Left kidney (tissue), 1 donor: ENCODE measurements at regions not wholly inside any gene's neighbourhood (a gene's known extent, or its start where the extent isn't known, plus 50 kb on each side); places are given as distances from the start of the nearest gene placed in this dataset.

Source experiments
- DNase-seq: peaks from one replicate; pipeline ENCODE4 v3.0.0-alpha.2; 2013

DNA sequence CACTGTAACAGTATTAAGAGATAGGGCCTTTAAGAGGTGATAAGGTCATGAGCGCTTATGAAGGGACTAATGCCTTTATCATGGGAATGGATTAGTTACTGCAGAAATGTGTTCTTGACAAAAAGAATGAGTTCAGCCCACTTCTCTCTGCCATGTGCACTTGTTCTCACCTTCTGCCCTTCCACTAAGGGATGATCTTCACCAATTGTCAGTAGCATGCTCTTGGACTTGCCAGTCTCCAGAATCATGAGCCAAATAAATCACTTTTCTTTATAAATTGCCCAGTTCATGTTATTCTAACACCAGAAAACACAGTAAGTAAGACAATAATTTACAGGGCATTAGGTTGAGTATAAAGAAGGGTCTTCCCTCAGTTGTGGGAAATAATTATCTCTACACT lies 189.1 kb downstream of the CRPPA start:
- no peak for DNase-seq

DNA sequence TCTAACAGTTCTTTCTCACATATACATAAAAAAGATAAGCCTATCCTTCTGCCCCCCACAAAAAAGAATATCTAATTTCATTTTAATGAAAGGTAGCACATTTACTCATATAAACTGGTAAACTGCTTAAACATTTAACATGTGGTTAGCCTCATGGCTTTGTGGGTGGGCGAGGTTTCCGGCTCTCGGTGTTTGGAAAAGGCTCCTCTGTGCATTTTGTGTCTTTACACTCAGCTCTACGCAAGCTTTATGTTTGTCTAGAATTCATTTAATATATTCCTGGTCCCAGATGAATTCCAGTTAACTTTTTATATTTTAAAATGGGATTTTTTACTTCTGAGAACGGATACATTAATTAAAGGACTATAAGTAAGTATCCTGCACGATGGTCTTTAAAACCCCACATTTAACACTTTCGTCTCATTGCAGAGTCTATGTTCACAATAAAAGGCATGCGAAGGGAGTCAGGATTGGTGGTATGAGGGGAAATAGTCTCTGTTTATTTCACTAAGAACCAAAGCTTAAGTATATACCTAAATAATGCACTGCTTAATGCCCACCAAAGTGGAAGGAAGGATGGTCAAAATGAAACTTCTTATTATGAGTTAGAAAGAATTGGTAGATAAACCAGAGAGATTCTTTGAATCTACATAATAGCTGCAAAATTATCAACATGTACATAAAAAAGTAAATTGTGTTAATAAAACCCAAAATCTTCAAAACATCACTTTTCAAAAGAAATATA lies 197.2 kb downstream of the CRPPA start:
- DNase-seq, result no peak

DNA sequence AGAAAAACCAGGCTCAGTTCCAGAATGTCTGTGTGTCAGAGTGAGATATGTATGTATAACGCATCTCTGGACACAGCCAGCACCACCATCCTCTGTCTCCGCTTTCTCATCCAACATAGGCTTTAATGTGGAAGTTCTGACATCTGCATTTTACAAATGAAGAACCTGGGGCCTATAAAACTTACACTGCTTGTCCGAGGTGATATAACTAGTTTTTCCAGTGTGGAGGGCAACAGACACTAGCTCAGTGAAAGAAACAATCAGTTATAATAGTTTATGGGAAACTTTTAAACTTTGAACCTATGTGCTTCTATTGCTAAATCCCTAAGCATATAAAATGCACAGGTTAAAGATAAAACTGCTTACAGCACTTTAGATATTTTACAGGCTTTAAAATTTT lies 208.7 kb downstream of the CRPPA start:
- DNase-seq, result no peak

DNA sequence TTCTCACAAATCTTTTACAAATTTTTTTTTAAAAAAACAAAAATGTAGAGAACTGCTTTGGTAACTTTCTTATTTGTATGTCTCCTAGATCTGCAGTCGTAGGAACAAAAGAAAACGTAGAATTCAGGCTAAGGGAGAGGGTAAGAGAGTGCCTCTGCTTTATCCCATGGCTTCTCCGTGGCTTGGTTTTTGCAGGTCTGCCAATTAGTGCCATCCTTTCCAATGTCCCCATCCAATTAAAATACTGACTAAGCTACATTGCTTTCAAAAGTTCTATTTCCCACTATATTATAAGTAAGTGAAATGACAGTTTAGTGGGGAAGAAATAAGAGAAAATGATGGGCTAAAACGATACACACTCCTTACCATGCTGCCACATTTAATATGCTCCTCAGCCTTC lies 209.3 kb downstream of the CRPPA start:
- DNase-seq, result no peak

DNA sequence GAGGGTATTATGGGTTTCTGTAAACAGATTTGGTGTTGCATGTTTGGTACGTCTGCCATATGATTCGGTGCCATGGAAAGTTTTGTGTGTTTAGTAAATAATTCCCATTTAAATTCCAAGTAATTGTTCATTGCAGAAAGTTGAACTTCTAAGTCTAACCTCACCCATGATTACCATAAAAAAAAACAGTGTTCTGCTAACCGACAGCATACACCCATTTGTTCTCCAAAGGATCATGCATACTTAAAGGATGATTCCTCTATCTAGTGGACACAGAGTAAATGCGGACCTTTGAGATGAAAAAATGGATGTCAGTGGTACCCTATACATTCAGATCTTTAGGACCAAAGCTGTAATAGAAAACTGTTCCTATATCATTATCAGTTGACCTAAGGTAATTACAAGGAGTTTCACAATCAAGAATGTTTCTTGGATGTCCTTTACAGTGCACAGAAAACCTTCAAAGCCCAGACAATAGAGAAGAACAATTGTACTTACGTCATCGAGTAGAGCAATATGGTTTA lies 209.9 kb downstream of the CRPPA start:
- no peak for DNase-seq

DNA sequence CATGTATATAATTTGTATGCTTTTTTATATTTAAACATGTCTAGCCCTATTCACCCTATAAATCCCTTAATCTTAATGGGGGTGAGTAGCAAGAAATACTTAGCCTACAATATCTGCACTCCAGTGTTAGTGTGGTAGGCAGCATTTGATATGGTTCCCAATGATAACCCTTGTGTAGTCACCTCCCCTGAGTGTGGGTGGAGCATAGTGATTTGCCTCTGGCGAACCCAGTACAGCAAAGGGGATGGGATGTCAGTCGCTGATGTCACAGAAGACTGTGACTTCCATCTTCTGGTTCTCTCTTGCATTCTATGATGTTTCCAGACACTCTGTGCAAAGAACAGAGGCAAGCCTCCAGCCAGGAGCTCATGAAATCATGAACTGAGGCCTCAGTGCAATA lies 211.2 kb downstream of the CRPPA start:
- DNase-seq, result no peak

DNA sequence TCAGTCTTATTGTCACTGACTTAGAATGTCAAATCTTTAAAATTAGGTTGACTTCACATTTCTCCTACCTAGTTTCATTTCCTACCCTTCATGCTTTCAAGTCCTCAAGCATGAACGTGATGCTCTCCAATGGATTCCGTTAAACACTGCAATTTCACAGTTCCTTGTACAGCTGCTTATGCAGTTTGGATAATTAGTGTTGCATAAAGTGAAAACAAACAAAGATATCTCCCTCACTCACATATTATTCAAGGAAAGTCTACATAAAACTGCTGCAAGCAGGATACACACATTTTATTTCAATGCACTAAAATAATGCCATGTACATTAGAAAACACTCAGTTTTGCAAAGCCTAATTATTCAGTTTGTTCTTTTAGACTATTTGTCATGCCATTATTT lies 214.0 kb downstream of the CRPPA start:
- no peak for DNase-seq

DNA sequence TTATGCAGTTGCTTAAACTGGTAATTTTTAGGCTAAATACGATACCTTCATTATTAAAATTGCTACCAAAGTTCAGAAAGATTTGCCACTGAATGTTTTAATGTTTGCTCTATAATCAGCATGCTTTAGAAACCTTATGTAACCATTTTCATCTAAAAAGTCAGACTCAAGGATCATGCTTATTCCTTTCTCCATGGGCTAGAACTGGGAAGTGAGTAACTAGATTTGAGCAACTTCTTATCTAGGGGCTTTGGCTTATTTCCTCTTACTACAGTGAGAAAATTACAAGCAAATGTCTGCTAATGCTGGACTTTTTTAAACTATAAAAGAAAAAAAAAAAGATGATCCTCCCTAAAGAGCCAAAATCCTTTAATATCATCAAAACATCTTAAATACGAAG lies 215.9 kb downstream of the CRPPA start:
- no peak for DNase-seq

DNA sequence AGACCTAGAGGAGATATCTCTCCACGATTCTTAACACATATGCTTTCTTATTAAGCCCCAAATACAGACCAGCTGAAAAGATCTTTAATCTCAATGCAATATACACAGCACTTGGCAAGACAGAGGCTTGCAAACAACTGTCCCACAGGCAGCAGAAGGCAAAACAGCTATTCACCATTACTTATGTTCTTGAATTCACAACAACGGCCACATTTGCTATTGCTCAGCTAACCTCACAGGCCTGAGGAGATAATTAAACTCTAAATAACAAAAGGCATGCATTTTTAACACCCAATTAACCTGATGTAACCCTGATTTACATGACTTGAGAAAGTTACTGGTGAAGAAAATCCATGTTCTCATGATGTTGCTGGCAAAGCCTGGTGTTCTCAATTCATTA lies 216.4 kb downstream of the CRPPA start:
- DNase-seq, result no peak

DNA sequence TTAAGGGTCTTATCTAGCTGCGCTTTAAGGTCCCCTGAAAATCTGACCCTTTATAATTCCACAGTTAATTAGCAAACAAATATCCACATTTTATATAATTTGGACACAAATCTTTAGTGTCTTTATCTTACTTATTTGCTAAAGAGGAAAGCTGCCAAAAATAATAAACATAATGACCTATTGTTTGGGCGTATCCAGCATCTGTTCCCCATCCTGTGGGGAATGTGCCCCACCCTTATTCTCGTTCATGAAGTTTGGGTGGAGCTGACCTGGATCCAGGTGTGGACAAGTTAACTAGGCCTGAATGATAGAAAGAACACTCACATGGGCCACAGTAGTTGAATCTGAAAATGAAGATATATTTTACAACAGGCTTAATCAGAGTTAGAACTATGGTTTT lies 218.3 kb downstream of the CRPPA start:
- DNase-seq, result no peak

DNA sequence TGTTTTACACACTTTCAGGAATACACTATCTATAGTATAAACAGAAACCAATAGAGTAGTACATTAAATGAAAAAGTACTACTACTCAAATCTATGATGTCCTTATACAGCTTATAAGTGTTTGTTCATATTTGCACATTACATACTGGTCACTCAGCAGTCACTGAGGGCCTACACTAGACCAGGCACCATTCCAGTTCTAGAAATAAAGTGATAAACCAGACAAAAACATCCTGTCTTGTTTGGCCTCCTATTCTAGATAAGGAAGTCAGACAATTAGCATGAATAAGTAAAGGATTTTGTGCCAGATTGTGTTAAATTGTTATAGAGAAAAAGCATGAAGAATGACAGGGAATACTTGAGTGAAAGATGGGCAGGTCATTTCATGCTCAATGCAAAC lies 219.0 kb downstream of the CRPPA start:
- DNase-seq, result no peak

DNA sequence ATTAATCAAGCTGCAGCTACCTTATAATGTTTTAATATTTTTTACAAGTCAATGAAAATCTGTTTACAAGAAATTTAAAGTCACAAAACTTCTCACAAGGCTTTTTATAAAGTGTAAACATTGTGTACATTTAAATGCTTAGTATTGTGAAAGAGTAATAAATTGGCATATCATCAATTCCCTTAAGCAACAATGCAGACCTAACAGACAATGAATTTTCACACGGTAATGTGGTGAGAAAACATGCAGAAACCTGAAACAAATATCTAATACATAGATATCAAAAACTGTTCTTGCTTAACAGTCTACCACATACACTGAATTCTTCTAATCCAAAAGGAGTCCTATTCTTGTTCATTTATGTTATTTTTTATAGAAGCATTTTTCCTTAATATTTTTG lies 220.7 kb downstream of the CRPPA start:
- DNase-seq, result no peak

DNA sequence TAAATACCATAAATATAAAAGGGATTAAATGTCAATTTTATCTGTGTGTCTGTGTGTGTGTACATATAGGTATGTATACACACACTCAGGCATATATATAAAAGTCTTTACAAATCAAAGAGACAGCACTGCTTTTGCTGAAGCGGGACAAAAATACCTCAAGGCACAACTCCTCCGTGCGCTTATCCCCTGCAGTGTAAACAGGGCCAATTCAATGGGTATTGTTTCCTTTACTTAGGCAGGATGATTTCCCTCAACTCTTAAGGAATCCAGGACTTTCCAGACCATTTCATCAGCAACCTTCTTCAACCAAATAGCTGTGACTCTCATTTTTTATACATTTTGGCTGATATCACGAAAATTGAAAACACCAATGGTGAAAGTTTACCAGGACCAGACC lies 227.7 kb downstream of the CRPPA start:
- DNase-seq, result no peak

DNA sequence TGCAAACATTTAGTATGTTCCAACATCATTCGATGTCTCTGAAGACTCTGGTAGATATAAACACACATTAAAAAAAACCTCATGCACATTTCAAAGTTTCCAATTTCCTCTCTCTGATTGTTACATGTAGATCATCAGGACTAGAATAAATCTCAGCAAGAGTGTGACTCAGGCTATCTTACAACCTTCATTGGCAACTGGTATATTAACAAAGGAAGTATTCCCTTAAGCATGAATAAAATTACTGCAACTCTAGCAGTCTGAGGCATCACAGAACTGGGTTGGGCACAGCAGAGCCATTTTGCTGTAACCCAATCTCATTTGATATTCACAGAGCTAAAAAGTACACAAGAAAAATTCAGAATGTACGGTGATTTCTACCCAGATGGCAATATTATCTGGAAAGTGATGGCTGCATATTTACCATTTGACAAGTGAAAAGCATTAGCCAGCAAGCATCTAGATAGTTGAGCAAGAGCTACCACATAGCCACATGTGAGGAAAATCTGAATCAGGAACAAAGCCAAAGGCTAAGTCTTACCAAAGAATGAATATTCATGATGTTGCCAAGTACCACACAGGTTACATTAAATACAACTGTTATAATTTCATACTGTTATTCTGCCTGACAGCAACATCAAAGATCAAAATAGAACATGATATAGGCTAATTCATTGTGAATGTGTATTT lies 232.2 kb downstream of the CRPPA start:
- no peak for DNase-seq

DNA sequence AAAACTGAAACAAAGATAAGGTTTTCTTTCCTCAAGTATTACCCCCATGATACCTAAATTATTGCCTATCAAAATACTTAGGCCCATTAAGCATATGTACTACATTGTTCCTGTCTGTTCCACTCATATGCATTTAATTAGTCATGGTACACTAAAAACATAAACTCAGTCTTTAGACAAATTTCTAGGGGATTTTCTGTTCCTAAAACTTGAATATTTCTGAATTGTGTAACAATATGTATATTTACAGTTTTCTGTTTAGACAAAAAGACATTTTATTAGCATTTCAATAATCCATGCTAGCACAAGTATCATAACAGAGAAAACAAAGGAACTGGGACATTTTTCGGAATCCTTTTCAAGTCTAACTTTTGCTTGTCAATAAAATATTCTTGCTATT lies 234.2 kb downstream of the CRPPA start:
- no peak for DNase-seq

DNA sequence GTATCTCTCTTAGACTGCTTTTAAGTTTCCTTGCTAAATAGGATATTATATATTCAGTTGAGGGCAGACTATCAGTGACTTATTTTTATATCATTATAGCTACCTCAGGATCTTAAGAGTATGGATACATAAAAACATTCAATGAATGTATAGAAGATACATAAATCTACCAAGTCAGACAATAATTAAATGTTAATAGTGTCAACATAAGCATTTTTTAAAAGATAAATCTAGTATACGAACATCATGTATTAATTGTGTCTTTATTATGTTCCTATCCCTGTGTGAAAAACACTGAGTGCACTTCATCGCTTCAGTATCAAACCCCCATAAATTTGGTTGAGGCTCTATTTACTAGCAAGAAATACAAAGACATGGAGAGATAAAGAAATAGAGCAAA lies 242.8 kb downstream of the CRPPA start:
- no peak for DNase-seq

DNA sequence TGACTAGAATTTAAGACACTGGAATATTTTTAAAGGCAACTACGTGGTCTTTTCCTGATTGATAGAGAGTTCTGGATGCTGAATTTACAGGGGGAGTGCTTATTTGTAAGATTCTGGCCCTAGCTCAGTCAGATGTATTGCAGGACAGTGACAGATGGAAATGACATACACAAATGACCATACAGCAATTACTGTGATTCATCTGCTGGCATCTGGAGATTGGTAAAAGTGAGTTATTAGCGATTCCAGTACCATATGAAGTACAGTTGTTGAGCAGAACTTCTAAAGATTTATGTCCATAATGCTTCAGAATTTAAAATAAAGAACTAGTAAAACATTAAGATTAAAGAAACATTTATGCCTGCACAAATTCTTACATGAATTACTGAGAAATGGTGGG lies 243.2 kb downstream of the CRPPA start:
- DNase-seq, result no peak

DNA sequence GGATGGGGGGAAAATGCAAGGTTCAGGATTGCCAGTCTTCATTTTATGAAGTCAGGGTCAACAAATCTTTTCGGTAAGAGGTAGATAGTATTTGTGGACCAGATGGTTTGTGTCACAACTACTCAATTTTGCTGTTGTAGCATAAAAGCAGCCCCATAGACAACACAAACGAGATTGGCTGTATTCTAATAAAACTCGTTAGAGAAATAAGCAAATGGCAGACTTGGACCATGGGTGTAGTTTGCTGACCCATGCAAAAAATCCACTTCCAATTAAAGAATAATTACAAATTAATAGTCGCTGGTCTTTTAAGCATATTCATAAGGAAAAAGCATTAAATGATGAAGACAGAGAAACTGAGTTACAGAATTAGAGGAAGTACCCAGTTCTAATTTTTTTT lies 247.1 kb downstream of the CRPPA start:
- no peak for DNase-seq

DNA sequence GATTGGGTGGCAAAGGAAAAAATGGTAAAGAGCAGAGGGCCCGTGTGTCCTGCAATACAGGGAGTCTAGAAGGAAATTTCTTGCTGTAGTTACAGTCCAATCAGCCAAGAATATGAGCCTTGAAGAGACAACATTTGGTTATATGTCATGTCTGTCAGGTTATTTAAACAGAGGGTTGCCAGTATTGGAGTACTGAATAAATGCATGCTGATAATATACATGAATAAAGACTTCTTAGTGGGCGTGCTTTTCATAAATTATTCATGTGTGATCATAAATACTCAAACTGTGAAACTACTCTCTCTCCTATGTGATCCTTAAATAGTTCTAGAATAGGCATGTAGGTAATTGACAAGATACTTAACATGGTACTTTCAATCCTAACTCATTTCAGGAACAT lies 249.0 kb downstream of the CRPPA start:
- no peak for DNase-seq

DNA sequence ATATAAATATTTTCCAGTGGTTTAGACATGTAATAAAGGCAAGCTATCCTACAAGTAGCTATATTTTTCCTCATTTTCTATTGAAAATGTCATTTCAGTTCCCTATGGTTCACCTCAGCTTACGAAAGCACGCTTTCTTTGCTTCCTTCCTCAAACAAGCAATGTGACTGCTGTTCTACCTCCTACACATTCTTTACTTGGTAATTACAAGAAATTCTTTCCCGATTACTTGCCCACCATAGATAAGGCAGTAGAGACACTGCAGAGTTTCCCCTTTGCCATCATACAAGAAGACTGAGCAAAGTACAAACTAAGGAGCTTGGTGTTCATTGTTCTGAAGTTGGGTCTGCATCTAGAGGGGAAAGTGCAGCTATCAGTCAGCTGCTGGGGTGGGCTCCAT lies 249.4 kb downstream of the CRPPA start:
- DNase-seq, result no peak

DNA sequence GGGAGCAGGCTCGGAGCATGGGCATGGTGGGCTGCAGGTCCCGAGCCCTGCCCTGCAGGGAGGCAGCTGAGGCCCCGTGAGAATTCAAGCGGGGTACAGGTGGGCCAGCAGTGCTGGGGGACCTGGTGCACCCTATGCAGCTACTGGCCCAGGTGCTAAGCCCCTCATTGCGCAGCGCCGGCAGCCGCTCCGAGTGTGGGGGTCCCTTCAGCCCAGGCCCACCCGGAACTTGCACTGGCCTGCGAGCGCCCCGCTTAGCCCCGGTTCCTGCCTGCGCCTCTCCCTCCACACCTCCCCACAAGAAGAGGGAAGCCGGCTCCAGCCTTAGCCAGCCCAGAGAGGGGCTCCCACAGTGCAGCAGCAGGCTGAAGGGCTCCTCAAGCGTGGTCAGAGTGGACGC lies 250.7 kb downstream of the CRPPA start:
- DNase-seq, result no peak

DNA sequence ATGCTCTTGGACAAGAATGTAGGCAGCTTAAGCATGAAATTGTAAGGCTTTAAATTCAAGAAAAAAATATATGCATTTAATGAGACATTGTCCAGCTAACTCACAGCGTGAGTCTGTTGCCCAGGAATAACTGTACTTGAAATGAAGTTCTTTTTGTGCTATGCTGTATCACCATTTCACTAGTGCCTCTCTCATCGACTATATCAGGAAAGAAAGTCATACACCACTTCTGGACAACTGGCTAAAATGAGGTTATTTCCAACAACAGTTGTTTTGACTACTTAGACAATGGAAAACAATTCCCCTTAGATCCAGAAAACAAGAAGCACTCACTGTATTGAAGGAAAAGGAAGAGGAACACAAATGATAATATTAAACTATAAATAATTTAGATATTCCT lies 251.8 kb downstream of the CRPPA start:
- no peak for DNase-seq

DNA sequence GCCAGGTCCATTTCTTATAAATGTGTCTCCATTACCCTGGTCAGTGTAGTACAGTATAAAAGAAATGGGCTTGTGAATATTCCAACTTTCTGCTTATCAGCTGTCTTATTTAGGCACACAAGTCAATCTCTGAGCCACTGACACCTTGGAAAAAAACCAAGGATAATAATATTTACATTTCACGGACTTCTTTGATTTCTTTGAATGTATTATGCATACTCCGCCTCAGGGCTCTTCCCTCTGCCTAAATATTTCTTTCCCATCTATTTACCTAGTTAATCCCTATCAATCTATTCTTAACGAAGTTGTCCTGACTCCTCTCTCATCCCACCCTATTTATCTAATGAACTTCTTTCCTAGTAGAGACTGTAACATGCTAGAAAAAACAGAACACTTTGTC lies 253.8 kb downstream of the CRPPA start:
- DNase-seq, result no peak

DNA sequence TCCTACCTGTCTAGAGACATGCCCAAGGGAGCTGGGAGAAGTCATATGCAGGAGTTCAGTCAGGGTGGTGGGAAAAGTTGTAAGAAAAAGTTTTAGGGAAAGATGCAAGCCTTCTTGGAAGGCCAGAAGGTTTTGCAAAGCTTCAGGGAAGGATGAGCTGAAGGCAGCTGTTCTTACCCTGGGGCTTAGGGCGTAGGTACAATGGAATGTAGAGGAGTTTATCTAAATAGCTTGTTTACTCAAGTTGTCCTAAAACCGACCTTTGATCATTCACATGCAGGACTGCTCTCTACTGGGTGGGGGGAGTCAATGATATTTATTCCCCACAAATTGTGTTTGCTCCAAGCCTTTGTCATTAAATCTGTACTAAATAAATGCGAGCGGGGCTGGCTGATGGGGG lies 277.0 kb downstream of the CRPPA start:
- no peak for DNase-seq
